ENCODE measurements at regions not wholly inside any gene's neighbourhood (a gene's known extent, or its start where the extent isn't known, plus 50 kb on each side); places are given as distances from the start of the nearest gene placed in this dataset.

DNA sequence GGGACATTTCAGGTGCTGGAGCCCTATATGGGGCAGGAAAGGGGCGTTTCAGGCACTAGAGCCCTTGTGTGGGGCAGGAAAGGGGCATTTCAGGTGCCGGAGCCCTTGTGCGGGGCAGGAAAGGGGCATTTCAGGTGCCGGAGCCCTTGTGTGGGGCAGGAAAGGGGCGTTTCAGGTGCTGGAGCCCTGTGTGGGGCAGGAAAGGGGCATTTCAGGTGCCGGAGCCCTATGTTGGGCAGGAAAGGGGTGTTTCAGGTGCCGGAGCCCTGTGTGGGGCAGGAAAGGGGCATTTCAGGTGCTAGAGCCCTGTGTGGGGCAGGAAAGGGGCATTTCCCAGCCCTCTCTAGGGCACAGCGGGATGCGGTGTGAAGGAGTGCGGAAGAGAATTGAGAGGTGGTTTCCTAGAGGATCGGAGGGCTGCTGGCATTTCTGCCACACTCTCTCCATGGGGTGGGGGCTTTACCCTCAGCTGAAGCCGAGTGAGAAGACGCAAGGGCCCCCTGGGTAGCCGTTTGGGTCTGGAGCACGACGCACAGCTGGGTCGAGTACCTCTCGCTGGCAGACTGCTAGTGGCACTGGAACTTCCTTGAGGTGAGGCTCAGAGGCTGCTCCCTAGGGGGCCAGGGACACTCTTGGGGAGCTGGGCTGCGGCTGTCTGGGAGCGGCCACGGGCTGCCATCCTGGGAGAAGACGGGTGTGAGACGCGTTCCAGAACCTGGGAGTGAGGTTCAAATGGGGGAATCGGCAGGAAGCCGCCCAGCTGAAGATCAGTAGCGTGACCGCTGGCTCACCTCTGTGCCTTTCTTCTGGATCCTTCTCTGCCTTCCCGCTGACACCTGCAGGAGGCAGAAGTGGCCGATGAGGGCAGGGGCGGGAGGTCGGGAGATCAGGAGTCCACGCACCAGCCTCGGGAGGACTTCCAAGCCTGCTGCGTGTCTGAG is 122.6 kb upstream of the IRX4 start:
- no peak for TF ChIP-seq CTCF (IDR thresholded peaks at IDR 0.05)
- TF ChIP-seq POLR2A (IDR thresholded peaks at IDR 0.05), result no peak
- TF ChIP-seq EP300 (IDR thresholded peaks at IDR 0.05), result no peak
